Activated CD4-positive, alpha-beta T cell treated with anti-CD3 and anti-CD28 coated beads, Interleukin-2, Interleukin-6, amounts not matched to agents 100 ng/mL and 50 ng/mL, durations not matched to agents 16 hours and 8 hours (primary cell): ENCODE measurements at regions not wholly inside any gene's neighbourhood (a gene's known extent, or its start where the extent isn't known, plus 50 kb on each side); places are given as distances from the start of the nearest gene placed in this dataset.
"Not testable (repeated sequence)": the region's sequence is repeated elsewhere in the genome, so short reads cannot be mapped to it uniquely, and the experiment has no call there.

Experiments
- DNase-seq: peaks from one replicate; pipeline ENCODE4 v3.0.0-alpha.2; 2020

GRCh38 chr1:3992746-3993145 is 92.7 kb upstream of the C1orf174 start:
- no peak for DNase-seq

- no peak for DNase-seq
Observed at GRCh38 chr1:3993619-3994375, 93.7 kb upstream of the C1orf174 start.

GRCh38 chr1:3995141-3995780 is 95.2 kb upstream of the C1orf174 start:
- no peak for DNase-seq

- no peak for DNase-seq
Observed at GRCh38 chr1:3996846-3997705, 97.0 kb upstream of the C1orf174 start.

- no peak for DNase-seq
Observed at GRCh38 chr1:3998086-3998485, 98.0 kb upstream of the C1orf174 start.

- DNase-seq, result not testable (repeated sequence)
Observed at GRCh38 chr1:3999514-3999913, 99.4 kb upstream of the C1orf174 start.

- no peak for DNase-seq
Observed at GRCh38 chr1:3999941-4000735, 100.1 kb upstream of the C1orf174 start.

- DNase-seq, result no peak
Observed at GRCh38 chr1:4000811-4001251, 100.8 kb upstream of the C1orf174 start.

- DNase-seq, result no peak
Observed at GRCh38 chr1:4001461-4001860, 101.4 kb upstream of the C1orf174 start.

GRCh38 chr1:4002061-4002521 is 102.0 kb upstream of the C1orf174 start:
- no peak for DNase-seq

GRCh38 chr1:4002741-4003140 is 102.7 kb upstream of the C1orf174 start:
- DNase-seq, result no peak

- DNase-seq, result no peak
Observed at GRCh38 chr1:4003846-4004505, 103.9 kb upstream of the C1orf174 start.

- no peak for DNase-seq
Observed at GRCh38 chr1:4004635-4005430, 104.8 kb upstream of the C1orf174 start.

- DNase-seq, result no peak
Observed at GRCh38 chr1:4005431-4005830, 105.4 kb upstream of the C1orf174 start.

- no peak for DNase-seq
Observed at GRCh38 chr1:4006676-4007374, 106.8 kb upstream of the C1orf174 start.

- no peak for DNase-seq
Observed at GRCh38 chr1:4010284-4010683, 110.2 kb upstream of the C1orf174 start.

GRCh38 chr1:4010814-4011605 is 110.9 kb upstream of the C1orf174 start:
- no peak for DNase-seq

- no peak for DNase-seq
Observed at GRCh38 chr1:4016351-4017130, 116.5 kb upstream of the C1orf174 start.
